MM.1S (cell line): ENCODE measurements at regions not wholly inside any gene's neighbourhood (a gene's known extent, or its start where the extent isn't known, plus 50 kb on each side); places are given as distances from the start of the nearest gene placed in this dataset.

Experiments
- CTCF ChIP-seq: fragments of 300-600 bp; sonication (generic); IDR thresholded peaks from 2 replicates; pipeline ENCODE4 v1.5.1; 2016; ENCODE audit warnings: antibody characterized with exemption, low read length, mixed read lengths
- EZH2 ChIP-seq: fragments of 300-600 bp; sonication (generic); optimal IDR thresholded peaks from 2 replicates; pipeline ENCODE3; 2017; ENCODE audit warnings: low read depth, mild to moderate bottlenecking, antibody characterized with exemption, low read length, mixed read lengths
- EZH2phosphoT487 ChIP-seq: fragments of 300-600 bp; sonication (generic); IDR thresholded peaks from 2 replicates; pipeline ENCODE4 v1.6.1; 2018; ENCODE audit warnings: antibody characterized with exemption, low read length

GRCh38 chr14:96734076-96734622 lies 63.0 kb upstream of the VRK1 start:
- no peak for TF ChIP-seq CTCF
- TF ChIP-seq EZH2, result no peak
- no peak for TF ChIP-seq EZH2phosphoT487
